Coronary artery (tissue), 2 donors: ENCODE measurements at regions not wholly inside any gene's neighbourhood (a gene's known extent, or its start where the extent isn't known, plus 50 kb on each side); places are given as distances from the start of the nearest gene placed in this dataset.
"Not testable (repeated sequence)": the region's sequence is repeated elsewhere in the genome, so short reads cannot be mapped to it uniquely, and the experiment has no call there.

Experiments
- DNase-seq: peaks from one replicate; pipeline ENCODE4 v3.0.0-alpha.2; 2017; ENCODE audit warnings: low spot score
- H3K27ac ChIP-seq, 2 donors: fragments of 200-600 bp; sonication (generic); one replicate each; pipeline ENCODE4 v1.5.1; 2016 to 2019
- H3K4me3 ChIP-seq: fragments of 200-600 bp; sonication (generic); 2 replicates; pipeline ENCODE4 v1.5.1; 2016; ENCODE audit warnings: mild to moderate bottlenecking, moderate library complexity
- TF ChIP-seq, protein P1 (sequence below): fragments of 200-600 bp; sonication (generic); IDR thresholded peaks from one replicate; pipeline ENCODE4 v1.5.1; 2019; ENCODE audit warnings: antibody characterized with exemption

- TF ChIP-seq, protein P1, sequence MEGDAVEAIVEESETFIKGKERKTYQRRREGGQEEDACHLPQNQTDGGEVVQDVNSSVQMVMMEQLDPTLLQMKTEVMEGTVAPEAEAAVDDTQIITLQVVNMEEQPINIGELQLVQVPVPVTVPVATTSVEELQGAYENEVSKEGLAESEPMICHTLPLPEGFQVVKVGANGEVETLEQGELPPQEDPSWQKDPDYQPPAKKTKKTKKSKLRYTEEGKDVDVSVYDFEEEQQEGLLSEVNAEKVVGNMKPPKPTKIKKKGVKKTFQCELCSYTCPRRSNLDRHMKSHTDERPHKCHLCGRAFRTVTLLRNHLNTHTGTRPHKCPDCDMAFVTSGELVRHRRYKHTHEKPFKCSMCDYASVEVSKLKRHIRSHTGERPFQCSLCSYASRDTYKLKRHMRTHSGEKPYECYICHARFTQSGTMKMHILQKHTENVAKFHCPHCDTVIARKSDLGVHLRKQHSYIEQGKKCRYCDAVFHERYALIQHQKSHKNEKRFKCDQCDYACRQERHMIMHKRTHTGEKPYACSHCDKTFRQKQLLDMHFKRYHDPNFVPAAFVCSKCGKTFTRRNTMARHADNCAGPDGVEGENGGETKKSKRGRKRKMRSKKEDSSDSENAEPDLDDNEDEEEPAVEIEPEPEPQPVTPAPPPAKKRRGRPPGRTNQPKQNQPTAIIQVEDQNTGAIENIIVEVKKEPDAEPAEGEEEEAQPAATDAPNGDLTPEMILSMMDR, result no peak
- H3K27ac ChIP-seq, result no peak overlapping the region
- H3K4me3 ChIP-seq, result no peak overlapping the region
- no peak for DNase-seq
Measured at GRCh38 chr6:145278163-145278807, 457.0 kb downstream of the EPM2A start.

GRCh38 chr6:145279551-145279950 lies 455.8 kb downstream of the EPM2A start:
- TF ChIP-seq, protein P1, result no peak
- DNase-seq, result no peak
- no peak overlapping the region for H3K27ac ChIP-seq
- H3K4me3 ChIP-seq, result no peak overlapping the region

DNA sequence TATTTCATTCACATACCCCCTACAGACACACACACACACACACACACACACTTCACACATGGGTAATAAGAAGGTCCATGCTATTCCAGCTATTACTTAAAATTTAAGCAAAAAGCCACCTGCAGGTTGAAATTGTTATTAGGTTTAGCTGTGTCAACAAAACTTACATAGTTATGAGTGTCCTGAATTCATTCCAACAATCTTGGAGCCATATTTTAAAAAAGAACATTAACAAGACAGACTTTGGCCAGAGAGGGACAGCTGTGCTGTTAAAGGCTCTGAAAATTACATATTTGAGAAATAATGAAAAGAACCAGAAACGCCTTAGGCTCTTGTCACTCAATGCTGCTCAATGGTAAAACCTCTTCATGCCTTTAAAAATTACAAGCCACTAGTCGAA lies 455.3 kb downstream of the EPM2A start:
- no peak for DNase-seq
- TF ChIP-seq, protein P1, result no peak
- H3K4me3 ChIP-seq, result no peak overlapping the region
- no peak overlapping the region for H3K27ac ChIP-seq

- not testable (repeated sequence) for H3K27ac ChIP-seq, H3K4me3 ChIP-seq, DNase-seq
Measured at GRCh38 chr6:145283209-145283608, 452.1 kb downstream of the EPM2A start.

GRCh38 chr6:145283856-145284255 lies 451.5 kb downstream of the EPM2A start:
- H3K4me3 ChIP-seq, result no peak overlapping the region
- DNase-seq, result no peak
- TF ChIP-seq, protein P1, result no peak
- no peak overlapping the region for H3K27ac ChIP-seq

DNA sequence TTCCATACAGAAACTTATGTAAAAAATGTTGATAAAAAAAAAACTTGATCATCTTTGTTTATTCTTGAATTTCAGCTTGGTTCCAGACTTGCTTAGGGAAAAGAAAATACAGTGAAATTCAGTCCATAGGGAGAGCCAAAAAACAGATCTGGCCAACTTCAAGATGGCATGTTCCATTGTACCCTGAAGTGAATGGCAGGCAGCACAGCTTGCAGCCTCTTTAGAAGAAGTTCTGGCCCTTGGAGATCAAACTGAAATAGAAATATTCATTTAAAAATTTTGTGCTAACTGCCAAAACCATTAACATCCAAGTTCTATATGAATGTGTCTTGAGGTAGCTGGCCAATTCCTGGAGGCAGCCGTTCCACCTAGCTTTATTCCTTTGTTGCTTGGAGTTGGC lies 448.4 kb downstream of the EPM2A start:
- TF ChIP-seq, protein P1, result no peak
- no peak overlapping the region for H3K4me3 ChIP-seq
- no peak overlapping the region for H3K27ac ChIP-seq
- no peak for DNase-seq

DNA sequence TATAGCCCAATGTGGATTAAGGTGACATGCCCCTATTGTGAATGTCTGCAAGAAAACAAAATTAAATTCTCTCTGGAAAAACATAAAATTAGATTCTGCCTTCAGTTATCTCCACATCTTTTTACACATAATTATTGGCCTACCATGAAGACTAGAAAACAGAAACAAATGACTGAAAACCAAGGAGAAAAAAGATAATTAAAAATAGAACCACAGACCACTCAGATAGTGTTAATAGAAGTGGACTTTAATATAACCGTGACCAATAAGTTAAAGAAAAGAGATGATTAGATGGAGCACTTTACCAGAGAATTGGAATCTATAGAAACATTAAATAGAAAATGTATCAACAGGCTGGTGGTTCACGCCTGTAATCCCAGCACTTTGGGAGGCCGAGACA lies 445.7 kb downstream of the EPM2A start:
- no peak overlapping the region for H3K4me3 ChIP-seq
- TF ChIP-seq, protein P1, result no peak
- DNase-seq, result no peak
- no peak overlapping the region for H3K27ac ChIP-seq
